NCI-H2081 (cell line): ENCODE measurements at regions not wholly inside any gene's neighbourhood (a gene's known extent, or its start where the extent isn't known, plus 50 kb on each side); places are given as distances from the start of the nearest gene placed in this dataset.

Experiments
- DNase-seq, 2 experiments: peaks; one replicate each; lab custom pipeline; 2025; lab: John Stamatoyannopoulos, UW

DNA sequence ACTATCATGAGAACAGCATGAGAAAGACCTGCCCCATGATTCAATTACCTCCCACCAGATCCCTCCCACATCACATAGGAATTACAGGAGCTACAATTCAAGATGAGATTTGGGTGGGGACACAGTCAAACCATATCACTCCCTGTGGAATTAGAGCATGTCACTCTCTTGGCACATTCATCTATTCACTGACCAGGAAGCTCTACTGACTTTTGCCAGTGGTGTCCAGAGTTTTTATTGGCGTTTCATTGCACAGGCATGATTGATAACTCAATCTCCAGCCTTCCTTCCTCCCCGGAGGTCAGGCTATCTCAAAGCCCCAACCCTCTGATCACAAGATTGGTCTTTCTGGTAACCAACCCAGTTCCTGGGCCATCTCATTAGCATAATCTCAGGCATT, 478.9 kb upstream of the NRP1 start:
- DNase-seq, result no peak

DNA sequence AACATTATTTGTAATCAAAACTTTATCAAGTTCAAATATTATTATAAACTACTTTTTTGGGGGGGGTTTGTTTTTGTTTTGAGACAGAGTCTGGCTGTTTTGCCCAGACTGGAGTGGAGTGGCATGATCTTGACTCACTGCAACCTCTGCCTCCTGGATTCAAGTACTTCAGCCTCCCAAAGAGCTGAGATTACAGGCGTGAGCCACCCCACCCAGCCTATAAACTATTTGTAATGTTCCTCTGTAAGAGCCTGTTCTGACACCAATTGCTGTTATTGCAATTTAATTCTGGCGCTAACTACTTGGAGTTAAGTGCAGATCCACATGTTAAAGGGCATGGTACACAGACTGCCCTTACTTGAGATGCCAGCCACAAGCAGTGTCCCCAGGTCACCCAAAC, 478.1 kb upstream of the NRP1 start:
- no peak for DNase-seq

DNA sequence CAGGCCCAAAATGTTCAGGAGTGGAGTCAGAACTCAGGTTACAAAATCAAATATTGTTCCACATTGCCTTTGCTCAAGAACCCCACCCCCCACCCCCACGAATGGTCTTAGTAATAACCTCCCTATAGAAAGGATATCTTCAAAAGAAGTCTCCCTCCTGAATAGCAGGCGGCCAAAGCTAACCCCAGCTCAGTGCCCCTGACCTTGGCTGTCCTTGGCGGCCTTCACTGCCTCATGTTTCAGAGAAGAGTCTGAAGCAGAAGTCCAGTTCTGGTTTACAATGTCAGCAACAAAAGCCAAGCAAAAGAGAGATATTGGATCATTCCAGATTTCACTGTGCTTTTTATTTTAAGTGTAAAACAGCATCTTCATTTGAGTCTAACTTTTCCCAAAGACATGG, 476.5 kb upstream of the NRP1 start:
- DNase-seq, result no peak

DNA sequence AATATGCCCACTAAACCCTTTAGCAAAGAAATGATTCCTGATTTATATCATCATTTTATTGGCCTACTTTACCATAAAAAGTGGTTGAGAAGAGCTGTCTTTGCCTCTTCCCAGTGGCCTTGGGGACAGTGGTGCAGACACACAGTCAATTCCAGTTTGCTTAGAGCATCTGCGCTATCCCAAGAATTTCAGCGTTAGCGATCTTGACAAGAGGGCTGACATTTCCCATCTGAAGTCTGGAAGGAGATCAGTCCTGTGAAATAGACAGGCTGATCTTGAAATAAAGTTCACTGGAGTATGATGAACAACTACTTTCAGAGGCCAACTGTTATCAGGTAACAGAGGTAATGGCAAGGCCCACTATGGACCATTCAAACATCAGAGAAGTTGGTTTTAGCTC, 475.3 kb upstream of the NRP1 start:
- no peak for DNase-seq

DNA sequence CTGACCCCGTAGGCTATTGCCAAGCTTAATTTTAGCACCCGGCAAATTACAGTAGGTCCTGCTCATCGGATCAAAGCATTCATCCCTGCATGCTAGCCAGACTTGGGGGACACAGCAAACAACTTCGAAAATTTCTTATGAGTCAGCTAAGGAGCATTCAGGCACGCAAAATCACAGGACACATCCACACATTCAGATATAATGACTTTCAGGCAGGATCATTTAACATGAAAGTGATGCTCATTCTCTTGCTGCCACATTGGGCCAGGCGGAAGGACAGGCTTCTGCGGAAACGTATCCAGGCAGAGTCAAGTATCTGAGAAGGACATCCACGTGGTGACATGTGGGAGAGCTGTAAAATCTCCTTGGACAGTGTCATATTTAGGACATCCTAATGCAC, 474.0 kb upstream of the NRP1 start:
- DNase-seq, result no peak

DNA sequence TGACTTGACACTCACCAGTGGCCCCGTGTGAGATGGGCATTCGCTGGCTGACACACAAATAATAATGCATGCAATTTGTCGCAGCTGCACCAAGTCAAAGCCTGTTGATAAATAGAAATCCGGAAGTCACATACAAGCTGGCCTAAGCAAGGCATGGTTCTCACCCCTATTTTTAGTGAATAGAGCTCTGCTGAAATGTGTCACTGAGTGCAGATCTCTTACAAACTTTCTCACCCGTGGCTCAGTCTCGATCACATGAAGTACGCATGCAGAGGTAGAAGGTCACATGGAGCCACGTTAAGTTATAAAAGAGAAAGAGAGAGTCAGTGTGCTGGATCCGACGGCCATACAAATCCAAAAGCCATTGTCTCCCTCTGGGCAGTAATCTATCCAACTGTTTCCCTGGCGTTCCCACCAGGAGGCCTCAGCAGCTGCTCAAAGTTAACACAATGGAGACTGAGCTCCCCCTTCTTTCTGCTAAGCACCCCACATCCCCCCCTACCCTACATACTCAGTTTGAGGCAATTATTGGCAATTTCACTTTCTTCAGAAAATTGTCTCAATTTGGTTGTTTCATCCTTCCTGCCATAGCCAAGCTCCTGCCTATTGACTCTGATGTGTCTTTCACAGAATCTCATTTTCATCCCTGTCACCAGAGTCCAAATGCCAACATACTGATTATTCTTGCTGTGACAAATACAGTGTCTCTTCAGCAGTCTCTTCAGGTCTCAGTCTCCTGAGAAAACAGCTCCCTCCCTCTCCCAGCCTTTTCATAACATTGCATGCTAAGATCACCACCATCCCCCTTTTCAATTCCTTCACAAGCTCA, 473.3 kb upstream of the NRP1 start:
- DNase-seq, result peak in 1 of 2 experiments; percentile 19

DNA sequence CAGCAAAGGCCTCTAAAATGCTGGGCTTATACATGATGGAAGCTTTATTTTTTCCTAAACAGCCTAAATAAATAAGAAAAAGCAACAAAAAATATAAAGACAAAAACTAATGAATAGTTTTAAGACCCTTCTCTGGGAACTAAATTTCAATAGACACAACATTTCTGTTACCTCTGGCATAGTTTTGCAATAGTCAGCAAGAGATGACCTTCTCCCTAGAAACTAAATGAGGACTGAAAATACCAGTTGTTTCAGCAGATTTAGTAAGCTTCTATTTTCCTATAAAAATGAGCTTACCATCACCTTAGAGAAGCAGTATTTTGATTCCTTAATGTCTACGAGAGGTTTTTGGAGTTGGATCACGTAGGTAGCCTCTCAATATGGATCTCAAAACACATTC, 471.4 kb upstream of the NRP1 start:
- DNase-seq, result no peak

DNA sequence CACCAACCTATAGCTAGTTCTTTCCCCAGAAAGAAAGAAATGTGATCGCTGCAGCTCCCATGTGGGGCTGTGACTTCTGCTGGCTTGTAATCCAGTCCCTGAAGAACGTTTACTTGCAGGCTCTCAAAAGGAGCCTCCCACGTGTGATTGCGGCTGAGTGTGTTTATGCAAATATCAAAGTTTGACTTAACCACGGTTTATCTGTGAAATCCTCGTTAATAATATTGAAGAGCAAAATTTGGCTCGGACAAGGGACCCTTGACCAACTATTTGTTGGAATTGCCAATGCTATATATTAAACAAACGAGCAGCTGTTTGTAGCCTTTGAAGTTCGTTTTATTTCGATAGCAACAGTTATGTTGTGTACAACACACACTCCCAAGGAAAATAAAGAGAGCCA, 470.1 kb upstream of the NRP1 start:
- no peak for DNase-seq

DNA sequence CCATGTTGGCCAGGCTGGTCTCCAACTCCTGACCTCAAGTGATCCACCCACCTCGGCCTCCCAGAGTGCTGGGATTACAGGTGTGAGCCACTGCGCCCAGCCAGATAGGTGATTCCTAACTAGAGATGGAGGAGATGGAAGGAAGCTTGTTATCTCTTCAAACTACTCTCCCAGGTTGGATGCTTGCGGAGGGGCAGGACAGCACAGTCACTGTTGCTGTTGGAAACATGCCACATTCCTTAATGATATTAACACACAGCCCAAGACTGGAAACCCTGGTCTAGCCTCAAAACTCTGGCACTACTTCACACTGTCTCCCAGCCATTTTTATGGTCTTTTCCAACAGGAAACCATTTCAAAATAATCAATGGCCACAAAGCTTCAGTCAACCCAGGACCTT, 468.8 kb upstream of the NRP1 start:
- no peak for DNase-seq

DNA sequence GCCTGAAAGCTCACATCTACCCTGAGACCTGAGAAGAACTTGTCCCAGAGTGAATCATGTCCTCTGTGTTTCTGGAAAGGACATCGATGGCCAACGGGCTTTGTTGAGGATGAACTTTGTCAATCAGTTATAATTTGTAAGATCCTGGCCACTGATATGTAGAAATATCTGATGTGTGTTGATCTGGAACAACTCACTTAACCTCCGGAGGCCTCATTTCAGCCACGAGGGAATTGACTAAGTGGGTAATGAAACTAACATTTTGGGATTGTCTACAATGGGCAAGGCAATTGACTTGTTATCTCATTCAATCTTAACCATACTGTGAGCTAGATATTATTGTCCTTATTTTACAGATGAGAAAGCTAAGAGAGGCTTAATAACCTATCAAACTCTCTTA, 468.1 kb upstream of the NRP1 start:
- no peak for DNase-seq

DNA sequence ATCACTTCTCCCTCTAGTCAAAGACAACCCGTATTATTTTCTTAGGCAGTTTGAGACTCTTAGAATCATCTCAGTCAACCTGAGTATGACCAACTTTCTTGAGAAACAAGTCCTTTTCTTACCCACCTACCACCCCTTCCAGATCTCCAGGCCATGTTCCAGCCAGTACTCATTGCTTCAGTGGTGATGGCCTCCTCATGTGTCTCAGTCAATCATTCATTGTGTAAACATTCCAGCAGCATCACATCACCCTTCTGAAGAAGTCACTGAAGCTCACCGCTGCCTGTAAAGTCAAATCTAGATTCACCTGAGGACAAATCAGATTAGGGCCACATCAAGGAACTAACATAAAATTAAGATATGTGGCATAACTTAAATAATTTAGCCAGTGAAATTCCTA, 467.2 kb upstream of the NRP1 start:
- DNase-seq, result no peak

DNA sequence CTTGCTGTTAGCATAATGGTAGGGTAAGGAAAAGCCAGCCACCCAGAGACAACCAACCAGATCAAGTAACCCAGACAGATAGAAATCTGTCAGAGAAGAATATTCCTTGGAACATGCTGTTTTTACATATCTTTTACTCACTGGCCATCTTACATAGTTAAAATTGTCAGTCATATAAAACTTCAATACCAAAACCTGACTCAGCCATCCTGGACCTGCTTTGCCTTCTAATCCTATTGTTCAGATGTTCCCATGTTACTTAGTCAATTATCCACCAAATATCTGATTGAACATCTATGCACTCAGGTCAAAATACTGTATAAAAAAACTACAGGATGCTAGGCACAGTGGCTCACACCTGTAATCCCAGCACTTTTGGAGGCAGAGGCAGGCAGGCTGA, 466.5 kb upstream of the NRP1 start:
- no peak for DNase-seq

DNA sequence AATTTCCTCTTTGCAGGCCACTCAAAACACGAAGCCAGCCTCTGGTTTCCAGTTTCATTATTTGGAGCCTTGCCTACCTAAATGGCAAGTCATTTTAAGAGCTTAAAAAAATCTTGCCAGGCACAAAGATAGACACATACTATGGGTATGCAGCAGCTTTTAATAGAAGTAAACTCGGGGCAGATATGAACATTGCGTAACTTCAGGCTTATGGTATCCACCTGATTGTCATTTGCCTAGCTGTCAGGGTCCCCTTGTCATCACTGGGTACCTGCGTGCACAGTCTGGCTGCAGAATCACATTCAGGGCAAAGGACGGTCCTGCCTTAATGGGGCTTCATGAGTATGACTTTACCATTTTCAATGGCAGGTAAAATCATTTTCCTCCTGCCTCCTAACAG, 466.1 kb upstream of the NRP1 start:
- DNase-seq, result no peak

DNA sequence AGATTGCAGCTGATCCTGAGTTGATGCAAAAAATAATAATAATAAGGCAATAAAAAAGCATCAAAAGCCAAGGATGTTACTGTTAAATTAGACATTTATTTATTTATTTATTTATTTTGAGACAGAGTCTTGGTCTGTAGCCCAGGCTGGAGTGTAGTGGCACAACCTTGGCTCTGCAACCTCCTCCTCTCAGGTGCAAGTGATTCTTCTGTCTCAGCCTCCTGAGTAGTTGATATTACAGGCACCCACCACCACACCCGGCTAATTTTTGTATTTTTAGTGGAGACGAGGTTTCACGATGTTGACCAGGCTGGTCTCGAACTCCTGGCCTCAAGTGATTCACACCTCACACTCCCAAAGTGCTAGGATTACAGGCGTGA, 465.5 kb upstream of the NRP1 start:
- no peak for DNase-seq

DNA sequence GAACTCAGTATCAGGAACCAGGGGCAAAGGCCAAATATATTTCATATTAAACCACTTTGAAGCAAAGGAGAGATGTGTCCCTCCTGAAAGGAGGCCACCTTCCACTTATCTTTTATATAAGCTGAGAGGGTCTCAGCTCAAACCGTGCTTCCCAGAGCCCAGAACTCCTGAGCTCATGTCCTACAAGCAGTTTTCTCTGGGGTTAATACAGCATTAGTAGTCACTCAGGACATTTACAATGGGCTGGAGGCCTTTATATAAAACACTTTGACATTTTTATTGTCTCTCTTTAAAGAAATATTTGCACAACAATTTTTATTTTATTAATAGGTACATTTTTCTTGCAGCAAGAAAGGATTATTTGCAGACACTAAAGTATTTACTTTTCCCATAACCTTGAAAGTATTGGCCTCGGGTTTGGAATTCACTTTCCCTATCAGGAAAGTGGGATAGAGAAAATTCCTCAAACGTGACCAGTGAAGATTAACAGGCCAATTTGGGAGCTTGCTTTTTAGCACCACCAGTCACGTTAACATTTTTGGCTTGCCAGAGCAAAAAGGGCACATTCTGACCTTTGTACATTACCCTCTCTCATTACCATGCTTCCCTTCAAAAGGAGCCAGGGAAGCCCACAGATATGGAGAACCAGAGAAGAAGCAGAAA, 464.9 kb upstream of the NRP1 start:
- DNase-seq, result no peak

DNA sequence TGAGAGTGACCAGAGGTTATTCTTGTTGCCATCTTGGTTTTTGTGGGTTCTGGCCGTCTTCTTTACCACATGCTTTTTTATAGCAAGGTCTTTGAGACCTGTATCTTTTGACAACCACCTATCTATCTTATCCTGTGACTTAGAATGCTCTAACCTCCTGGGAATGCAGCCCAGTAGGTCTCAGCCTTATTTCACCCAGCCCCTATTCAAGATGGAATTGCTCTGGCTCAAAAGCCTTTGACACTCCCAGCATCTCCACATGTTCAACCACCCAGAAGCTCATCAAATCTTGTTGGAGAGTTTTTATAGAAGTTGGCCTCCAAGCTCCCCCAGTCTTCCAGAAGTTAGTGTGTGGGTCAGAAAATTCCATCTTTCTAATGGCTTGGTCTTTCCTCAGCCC, 464.3 kb upstream of the NRP1 start:
- DNase-seq, result no peak

DNA sequence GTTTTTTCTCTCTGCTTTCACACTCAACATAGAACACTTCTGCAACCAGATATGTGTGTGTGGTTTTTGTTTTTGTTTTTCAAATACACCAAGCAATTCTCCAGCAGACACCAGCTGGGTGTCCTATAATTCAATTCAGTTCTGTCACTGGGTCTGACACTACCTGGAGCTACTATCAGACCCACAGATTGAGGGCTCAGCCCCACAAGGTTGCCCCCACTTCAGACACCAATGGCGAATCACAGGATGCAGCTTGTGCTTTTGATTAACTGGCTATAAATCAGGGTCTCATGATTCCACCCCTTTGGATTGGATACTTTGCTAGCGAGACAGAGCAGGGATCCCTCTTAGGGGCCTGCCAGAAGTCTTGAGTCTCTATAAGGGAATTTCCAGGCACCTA, 462.2 kb upstream of the NRP1 start:
- no peak for DNase-seq

DNA sequence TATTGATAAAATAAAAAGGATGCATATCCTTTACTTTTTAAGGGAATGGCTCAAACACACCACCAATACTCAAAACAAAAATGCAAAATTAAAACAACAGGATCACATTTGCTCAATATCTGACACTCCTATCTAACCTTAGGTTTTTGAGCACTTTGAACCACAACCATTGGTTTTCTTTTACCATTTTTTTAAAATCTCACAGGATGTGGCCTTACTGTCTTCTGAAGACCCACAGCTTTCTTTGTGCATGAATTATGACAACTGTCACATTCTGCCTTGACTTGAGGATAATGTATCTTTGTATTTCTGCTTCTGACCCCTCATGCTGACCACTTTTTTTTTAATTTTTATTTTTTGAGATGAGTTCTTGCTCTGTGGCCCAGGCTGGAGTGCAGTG, 461.1 kb upstream of the NRP1 start:
- DNase-seq, result no peak

DNA sequence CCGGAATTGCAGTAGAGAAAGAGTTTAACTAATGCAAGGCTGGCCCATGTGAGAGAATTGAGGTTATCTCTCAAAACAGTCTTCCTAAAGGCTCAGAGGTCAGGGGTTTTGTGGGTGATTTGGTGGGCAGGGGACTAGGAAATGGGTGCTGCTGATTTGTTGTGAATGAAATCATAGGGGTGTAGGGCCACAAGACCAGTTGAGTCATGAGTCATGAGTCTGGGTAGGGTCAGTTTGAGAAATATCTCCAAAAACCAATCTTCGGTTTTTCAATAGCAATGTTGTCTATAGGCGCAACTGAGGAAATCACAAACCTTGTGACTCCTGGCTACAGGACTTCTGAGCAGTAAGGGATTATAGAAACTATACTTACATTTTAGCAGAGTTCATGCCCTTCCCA, 460.0 kb upstream of the NRP1 start:
- DNase-seq, result no peak

DNA sequence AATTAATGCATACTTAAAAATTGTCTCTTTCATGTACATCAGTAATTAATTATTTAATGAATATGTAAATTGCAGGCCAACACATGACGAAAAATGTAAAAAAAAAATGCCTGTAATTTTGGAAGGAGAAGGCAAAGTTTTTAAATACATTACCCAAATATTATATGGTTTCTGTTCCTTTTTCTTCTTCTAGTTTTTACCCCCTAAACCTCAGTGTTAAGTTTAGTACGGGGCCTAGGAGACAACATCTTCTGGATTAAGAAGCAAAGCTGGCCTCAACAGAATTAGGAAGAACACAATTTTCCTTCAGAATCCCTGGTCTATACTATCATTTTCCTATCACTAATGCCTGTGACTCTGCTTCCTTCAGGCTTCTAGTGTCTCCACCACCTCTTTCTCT, 459.3 kb upstream of the NRP1 start:
- DNase-seq, result no peak

DNA sequence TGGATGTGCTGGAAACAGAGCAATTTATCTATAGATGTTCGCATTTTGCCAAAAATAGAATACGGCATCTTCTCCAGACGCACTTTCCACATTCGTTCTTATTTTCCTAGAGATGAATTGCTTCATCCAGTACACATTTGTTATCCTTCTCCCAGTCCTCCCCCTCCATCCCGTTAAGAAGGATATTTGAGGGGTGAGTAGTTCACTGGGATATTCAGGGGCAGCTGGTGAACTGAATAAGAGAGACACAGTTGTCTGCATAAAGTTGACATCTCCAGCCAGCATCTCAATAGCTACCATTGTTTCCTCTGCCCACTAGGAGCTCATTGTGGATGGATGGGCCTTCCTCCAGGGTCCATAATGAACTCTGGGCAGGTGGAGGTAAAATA, 456.8 kb upstream of the NRP1 start:
- peak in 1 of 2 experiments; percentile 39 for DNase-seq

DNA sequence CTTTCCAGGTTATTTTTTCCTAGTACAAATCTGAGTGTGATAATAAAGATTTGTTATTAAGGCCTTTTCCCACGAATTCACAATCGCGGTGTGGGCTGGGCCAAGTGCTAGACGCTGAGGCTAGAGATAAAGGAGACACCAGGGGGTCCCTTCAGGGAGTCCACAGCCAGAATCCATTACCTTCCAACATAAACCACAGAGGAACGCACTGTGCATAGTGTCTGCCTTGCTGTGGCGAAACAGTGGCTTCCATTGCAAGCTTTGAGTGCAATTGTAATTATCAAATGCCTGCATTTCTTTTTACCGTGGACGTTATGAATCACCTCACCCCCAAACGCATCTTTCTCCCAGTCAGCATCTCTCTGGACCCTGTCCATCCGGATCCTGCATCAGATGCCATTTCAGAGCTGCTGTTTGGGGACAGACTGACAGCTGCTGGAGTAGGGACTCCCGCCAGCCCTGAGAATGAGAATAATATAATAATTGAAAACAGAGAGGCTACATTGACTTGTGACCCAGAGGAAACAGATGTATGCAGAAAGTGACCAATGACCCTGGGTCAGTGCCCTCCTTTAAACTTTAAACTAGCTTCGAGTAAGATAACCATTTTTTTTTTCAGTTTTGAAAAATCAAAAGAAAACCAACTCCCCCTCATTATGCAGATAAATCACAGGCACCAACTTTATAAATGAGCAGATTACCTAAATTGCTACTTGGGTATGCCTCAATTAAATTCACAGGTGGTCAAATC, 456.2 kb upstream of the NRP1 start:
- peak in 1 of 2 experiments; percentile 4 for DNase-seq

DNA sequence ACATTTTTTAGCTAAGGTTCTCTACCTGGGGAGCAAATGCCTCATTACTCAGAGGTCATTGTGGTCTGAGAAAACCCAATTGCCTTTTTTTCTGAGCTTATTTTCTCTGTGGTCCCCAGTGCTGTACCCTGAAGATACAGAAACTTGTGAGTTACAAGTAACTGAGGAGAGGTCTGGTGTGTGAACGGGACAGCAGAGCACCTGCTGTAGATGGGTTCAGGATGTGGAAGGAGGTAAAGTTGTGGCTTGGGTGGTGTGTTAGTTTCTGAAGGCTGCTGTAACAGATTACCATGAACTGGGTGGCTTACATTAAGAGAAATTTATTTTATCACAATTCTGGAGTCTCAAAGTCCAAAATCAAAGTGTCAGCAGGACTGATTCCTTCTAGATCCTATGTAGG, 449.1 kb upstream of the NRP1 start:
- DNase-seq, result no peak
